Endothelial cell of umbilical vein (primary cell): ENCODE measurements at regions not wholly inside any gene's neighbourhood (a gene's known extent, or its start where the extent isn't known, plus 50 kb on each side); places are given as distances from the start of the nearest gene placed in this dataset.

Experiments
- EZH2 ChIP-seq: IDR thresholded peaks from 2 replicates; pipeline ENCODE4 v1.6.1; 2012; ENCODE audit warnings: borderline replicate concordance, low read depth, mild to moderate bottlenecking, moderate library complexity, low read length, inconsistent platforms; ENCODE audit not compliant: severe bottlenecking
- FOS ChIP-seq: IDR thresholded peaks from 2 replicates; pipeline ENCODE4 v1.6.1; 2011; ENCODE audit warnings: mild to moderate bottlenecking, low read length, moderate library complexity, borderline replicate concordance; ENCODE audit not compliant: insufficient read depth
- POLR2A ChIP-seq: IDR thresholded peaks from 2 replicates; pipeline ENCODE4 v1.6.1; 2012; ENCODE audit warnings: low read depth, mild to moderate bottlenecking, control low read depth, low read length
- TF ChIP-seq, protein P1 (sequence below), 2 donors: IDR thresholded peaks; 1 replicate in 1 of 2; 2 replicates in 1 of 2; pipeline ENCODE4 v1.5.1; 2011; ENCODE audit warnings: low read length in 2 of 2, mild to moderate bottlenecking in 2 of 2, moderate library complexity in 2 of 2, control low read depth in 1 of 2, inconsistent platforms in 1 of 2, low read depth in 1 of 2; ENCODE audit not compliant: insufficient read depth in 1 of 2; ENCODE audit errors: extremely low read depth in 1 of 2

DNA sequence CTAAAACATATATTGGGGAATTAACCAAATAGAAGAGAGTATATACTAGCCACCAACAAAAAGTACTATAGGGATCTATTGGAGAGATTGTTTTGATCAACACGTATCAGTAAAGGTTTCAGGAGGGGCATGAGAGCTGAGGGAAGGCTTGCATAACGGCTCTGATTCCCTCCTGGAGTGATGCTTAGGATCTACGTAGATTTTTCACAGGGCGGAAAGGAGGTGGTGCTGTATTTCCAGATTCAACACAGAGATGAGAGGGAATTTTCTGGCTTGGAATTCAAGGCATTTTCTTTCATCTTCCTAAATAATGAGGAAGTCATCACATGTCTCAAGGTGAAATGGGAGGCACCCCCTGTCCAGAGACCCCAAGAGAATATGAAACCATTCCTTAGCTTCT lies 443.8 kb downstream of the CMPK2 start:
- TF ChIP-seq POLR2A (no peak), EZH2 (no peak), FOS (no peak)
- TF ChIP-seq, protein P1, sequence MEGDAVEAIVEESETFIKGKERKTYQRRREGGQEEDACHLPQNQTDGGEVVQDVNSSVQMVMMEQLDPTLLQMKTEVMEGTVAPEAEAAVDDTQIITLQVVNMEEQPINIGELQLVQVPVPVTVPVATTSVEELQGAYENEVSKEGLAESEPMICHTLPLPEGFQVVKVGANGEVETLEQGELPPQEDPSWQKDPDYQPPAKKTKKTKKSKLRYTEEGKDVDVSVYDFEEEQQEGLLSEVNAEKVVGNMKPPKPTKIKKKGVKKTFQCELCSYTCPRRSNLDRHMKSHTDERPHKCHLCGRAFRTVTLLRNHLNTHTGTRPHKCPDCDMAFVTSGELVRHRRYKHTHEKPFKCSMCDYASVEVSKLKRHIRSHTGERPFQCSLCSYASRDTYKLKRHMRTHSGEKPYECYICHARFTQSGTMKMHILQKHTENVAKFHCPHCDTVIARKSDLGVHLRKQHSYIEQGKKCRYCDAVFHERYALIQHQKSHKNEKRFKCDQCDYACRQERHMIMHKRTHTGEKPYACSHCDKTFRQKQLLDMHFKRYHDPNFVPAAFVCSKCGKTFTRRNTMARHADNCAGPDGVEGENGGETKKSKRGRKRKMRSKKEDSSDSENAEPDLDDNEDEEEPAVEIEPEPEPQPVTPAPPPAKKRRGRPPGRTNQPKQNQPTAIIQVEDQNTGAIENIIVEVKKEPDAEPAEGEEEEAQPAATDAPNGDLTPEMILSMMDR (IDR thresholded peaks at IDR 0.05; ENCODE audit: extremely low read depth in 1 of 2, insufficient read depth in 1 of 2, low read depth in 1 of 2, low read length in 2 of 2), result no peak
